Activated CD4-positive, alpha-beta memory T cell treated with anti-CD3 and anti-CD28 coated beads for 36 hours (primary cell): ENCODE measurements at regions not wholly inside any gene's neighbourhood (a gene's known extent, or its start where the extent isn't known, plus 50 kb on each side); places are given as distances from the start of the nearest gene placed in this dataset.

Experiments used
- CTCF ChIA-PET: fragments of 350-600 bp; sonication (Branson Sonifier 250); formaldehyde crosslinking; loops from one replicate; lab custom pipeline; 2021; ENCODE audit warnings: antibody characterized with exemption, inconsistent platforms; lab: Charles Lee
- POLR2A ChIA-PET: fragments of 350-600 bp; sonication (Branson Sonifier 250); formaldehyde crosslinking; loops from one replicate; lab custom pipeline; 2021; ENCODE audit warnings: antibody characterized with exemption; lab: Charles Lee
- DNase-seq: peaks from one replicate; pipeline ENCODE4 v3.0.0-alpha.2; 2020
- H3K27ac Mint-ChIP-seq: one replicate; pipeline ENCODE4 v1.8.0; 2021; ENCODE audit warnings: mixed read lengths
- H3K27me3 Mint-ChIP-seq: one replicate; pipeline ENCODE4 v1.8.0; 2021; ENCODE audit warnings: mixed read lengths
- H3K36me3 Mint-ChIP-seq: one replicate; pipeline ENCODE4 v1.8.0; 2021; ENCODE audit warnings: mixed read lengths
- H3K4me1 Mint-ChIP-seq: one replicate; pipeline ENCODE4 v1.8.0; 2021; ENCODE audit warnings: low read depth, mixed read lengths
- H3K4me3 Mint-ChIP-seq: one replicate; pipeline ENCODE4 v1.8.0; 2021; ENCODE audit warnings: mild to moderate bottlenecking, mixed read lengths
- H3K9me3 Mint-ChIP-seq: one replicate; pipeline ENCODE4 v1.8.0; 2021; ENCODE audit warnings: mixed read lengths
- intact Hi-C: fragments of 100-400 bp; cut with micrococcal nuclease; formaldehyde crosslinking; loops from one replicate; pipeline ENCODE4 v1.15.1; 2023

DNA sequence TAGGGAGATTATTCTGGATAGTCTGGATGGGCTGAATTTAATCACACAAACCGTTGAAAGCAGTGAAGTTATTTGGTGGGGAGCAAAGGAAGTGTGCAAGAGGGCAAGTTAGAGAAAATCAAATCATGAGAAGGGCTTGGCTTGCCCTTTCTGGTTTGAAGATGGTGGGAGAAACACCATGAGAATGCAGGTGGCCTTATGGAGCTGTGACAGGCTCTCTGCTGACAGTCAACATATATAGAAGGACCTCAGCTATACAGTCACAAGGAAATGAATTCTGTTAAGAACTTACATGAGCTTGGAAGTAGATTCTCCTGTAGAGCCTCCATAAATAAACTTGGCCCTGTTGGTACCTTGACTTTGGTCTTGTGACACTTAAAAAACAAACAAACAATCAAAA lies 72.3 kb downstream of the GMNC start:
- intact Hi-C loops, result no loop called here
- H3K9me3 Mint-ChIP-seq, result no peaks in the 10 kb centered on the region
- no peak for DNase-seq
- no peaks in the 10 kb centered on the region for H3K36me3 Mint-ChIP-seq
- ChIA-PET POLR2A (no interaction called here), CTCF (no interaction called here)
- no peak overlapping the region for H3K4me3 Mint-ChIP-seq
- no peaks in the 10 kb centered on the region for H3K4me1 Mint-ChIP-seq
- H3K27ac Mint-ChIP-seq, result no peak overlapping the region
- H3K27me3 Mint-ChIP-seq, result no peaks in the 10 kb centered on the region

DNA sequence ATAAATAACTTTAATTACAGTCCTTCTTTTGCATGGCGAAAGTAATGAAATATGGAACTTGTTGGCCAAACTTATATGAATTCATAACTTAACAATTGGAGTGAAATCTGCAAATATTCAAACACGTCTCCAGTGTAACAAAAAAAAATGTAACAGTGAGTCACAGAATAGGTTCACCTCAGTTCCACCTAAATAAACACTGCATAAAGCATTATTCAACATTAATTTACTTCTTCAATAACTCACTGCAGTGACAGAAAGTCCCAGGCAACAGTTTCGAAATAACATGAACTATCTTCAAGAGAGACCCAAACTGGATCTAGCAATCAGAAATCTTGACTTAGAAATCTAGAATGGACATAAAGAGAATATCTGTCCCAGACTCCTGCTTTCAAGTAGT lies 75.6 kb downstream of the GMNC start:
- Mint-ChIP-seq H3K36me3 (no peaks in the 10 kb centered on the region), H3K9me3 (no peaks in the 10 kb centered on the region), H3K4me1 (no peaks in the 10 kb centered on the region), H3K4me3 (no peak overlapping the region), H3K27me3 (no peaks in the 10 kb centered on the region), H3K27ac (no peak overlapping the region)
- POLR2A ChIA-PET, result no interaction called here
- DNase-seq, result no peak
- CTCF ChIA-PET, result no interaction called here
- intact Hi-C loops, result no loop called here

- Mint-ChIP-seq H3K9me3 (no peaks in the 10 kb centered on the region), H3K4me3 (no peak overlapping the region), H3K27me3 (no peaks in the 10 kb centered on the region), H3K36me3 (no peaks in the 10 kb centered on the region), H3K4me1 (no peaks in the 10 kb centered on the region), H3K27ac (no peak overlapping the region)
- ChIA-PET POLR2A (no interaction called here), CTCF (no interaction called here)
- no peak for DNase-seq
- intact Hi-C loops, result no loop called here
Measured at GRCh38 chr3:190785047-190785446, 77.4 kb downstream of the GMNC start.

GRCh38 chr3:190780524-190780923 lies 82.0 kb downstream of the GMNC start:
- CTCF ChIA-PET, result no interaction called here
- no peak overlapping the region for H3K27ac Mint-ChIP-seq
- no peaks in the 10 kb centered on the region for H3K27me3 Mint-ChIP-seq
- intact Hi-C loops, result no loop called here
- DNase-seq, result no peak
- POLR2A ChIA-PET, result no interaction called here
- no peak overlapping the region for H3K4me3 Mint-ChIP-seq
- no peaks in the 10 kb centered on the region for H3K36me3 Mint-ChIP-seq
- no peaks in the 10 kb centered on the region for H3K9me3 Mint-ChIP-seq
- H3K4me1 Mint-ChIP-seq, result no peaks in the 10 kb centered on the region

DNA sequence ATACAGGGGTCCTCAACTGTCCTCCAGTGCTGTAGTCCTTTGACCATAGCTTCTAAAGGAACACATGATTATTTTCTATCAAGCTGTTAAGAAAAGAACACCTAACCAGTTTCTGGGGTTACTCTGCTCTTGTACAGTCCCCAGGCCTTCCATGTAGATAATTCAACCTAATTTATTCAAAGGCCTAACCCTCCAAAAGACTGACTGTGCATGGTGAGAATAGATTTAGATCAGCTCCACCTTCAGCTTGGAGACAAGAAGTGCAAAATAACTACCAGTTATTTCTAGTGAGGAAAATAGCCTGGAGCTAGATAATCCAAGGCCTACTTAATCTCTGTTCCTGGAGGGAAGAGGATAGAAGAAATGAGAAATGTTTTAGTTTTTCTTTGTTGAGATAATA lies 87.9 kb downstream of the GMNC start:
- POLR2A ChIA-PET, result no interaction called here
- peaks cover 13% of the 10 kb centered on the region for H3K9me3 Mint-ChIP-seq
- no peaks in the 10 kb centered on the region for H3K4me1 Mint-ChIP-seq

DNA sequence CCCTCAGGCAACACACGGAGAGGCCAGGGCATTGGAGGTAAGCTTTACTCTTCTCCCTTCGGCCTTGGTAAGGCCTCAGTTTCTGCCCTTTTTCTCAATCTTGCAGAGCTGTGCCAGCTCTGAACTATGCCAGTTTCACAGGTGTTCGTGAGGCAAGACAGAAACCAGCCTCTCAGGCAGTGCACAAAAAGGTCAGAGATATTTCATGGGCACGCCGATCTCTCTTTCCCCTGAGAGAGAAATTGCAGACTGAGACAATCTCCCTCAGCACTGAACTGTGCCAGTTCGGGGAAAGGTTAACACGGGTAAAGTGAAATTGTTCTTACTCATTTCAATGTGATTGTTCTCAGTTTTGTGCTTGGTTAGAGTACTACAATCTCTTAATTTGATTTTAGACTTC lies 88.5 kb downstream of the GMNC start:
- Mint-ChIP-seq H3K9me3 (peaks cover 13% of the 10 kb centered on the region), H3K27me3 (no peaks in the 10 kb centered on the region), H3K4me3 (no peak overlapping the region), H3K27ac (no peak overlapping the region), H3K4me1 (no peaks in the 10 kb centered on the region), H3K36me3 (no peaks in the 10 kb centered on the region)
- CTCF ChIA-PET, result no interaction called here
- POLR2A ChIA-PET, result no interaction called here
- no peak for DNase-seq
- intact Hi-C loops, result no loop called here

More for the DNA sequence above, 87.9 kb downstream of the GMNC start:
- Mint-ChIP-seq H3K27me3 (no peaks in the 10 kb centered on the region), H3K27ac (no peak overlapping the region), H3K36me3 (no peaks in the 10 kb centered on the region), H3K4me3 (no peak overlapping the region)
- DNase-seq, result no peak
- CTCF ChIA-PET, result interaction anchor here (0.6 to 1.5 kb wide), 2 partner anchors 108 to 1085 kb away, joined by 3 to 4 read pairs; no protein-coding TSS in a partner anchor
- intact Hi-C loops, result no loop called here

- CTCF ChIA-PET, result no interaction called here
Measured at GRCh38 chr3:190772831-190773230, 89.7 kb downstream of the GMNC start.

DNA sequence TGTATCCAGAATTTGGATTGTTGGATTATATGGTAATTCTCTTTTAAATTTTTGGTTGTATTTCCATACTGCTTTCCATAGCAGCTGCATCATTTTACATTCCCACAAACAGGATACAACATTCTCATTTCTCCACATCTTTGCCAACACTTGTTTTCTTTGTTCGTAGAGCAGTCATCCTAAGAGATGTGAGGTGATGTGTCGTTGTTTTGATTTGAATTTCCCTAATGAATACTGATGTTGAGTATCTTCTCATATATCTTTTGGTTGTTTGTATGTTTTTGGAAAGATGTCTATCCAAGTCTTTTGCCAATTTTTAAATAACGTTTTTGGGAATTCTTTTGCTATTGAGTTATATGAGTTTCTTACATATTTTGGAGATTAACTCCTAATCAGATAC lies 93.6 kb downstream of the GMNC start:
- no peaks in the 10 kb centered on the region for H3K27me3 Mint-ChIP-seq
- H3K27ac Mint-ChIP-seq, result no peak overlapping the region
- ChIA-PET POLR2A (no interaction called here), CTCF (no interaction called here)
- peaks cover 9% of the 10 kb centered on the region for H3K9me3 Mint-ChIP-seq
- intact Hi-C loops, result no loop called here
- no peak for DNase-seq
- no peak overlapping the region for H3K4me3 Mint-ChIP-seq
- H3K36me3 Mint-ChIP-seq, result no peaks in the 10 kb centered on the region
- H3K4me1 Mint-ChIP-seq, result no peaks in the 10 kb centered on the region

More at GRCh38 chr3:190772831-190773230, 89.7 kb downstream of the GMNC start:
- Mint-ChIP-seq H3K4me3 (no peak overlapping the region), H3K9me3 (peaks cover 13% of the 10 kb centered on the region), H3K4me1 (no peaks in the 10 kb centered on the region), H3K27me3 (no peaks in the 10 kb centered on the region), H3K36me3 (no peaks in the 10 kb centered on the region), H3K27ac (no peak overlapping the region)
- POLR2A ChIA-PET, result no interaction called here
- no peak for DNase-seq
- intact Hi-C loops, result no loop called here

GRCh38 chr3:190767851-190768250 lies 94.6 kb downstream of the GMNC start:
- intact Hi-C loops, result no loop called here
- Mint-ChIP-seq H3K4me3 (no peak overlapping the region), H3K9me3 (peaks cover 3% of the 10 kb centered on the region), H3K27me3 (no peaks in the 10 kb centered on the region), H3K27ac (no peak overlapping the region), H3K4me1 (no peaks in the 10 kb centered on the region), H3K36me3 (no peaks in the 10 kb centered on the region)
- CTCF ChIA-PET, result no interaction called here
- DNase-seq, result no peak
- POLR2A ChIA-PET, result no interaction called here

DNA sequence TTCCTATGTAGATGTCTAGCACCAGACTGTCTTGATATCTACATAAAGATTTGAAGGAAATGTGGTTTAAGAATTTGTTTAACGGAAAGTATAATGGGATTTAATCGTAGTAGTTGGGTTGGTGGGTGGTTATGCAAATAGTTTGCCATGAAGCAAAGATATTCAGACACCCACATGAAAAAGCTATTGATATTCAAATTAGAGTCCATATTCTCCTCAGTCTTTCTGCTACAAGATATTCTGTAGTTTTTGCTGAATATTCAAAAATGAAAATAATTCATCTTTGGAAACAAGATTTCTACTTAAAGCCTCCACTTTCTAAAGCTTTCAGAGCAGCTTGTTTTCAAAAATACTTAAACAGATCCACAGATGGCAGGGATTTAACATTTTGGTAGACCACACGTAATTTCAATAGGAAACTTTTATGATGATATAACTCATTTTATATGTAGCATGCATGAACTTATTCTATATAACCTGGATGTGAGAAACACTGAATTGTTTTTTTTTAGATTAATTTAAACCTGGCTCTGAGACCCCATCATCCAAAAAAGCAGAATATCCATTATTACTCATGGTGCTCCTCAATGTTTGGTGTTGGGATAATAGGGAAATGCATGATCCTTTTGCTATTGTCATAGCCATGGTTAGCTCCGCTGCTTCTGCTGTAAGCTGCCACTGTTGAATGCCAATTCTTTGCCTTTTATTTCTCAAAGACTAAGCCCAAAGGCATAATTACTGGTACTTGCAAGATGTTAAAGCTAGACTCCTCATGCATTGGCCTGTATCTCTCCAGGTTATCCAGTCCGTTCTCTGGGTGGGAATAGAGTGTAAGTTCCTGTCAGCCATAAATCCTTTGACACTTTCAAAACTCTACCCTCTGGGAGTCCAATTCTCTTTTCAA lies 98.0 kb downstream of the GMNC start:
- Mint-ChIP-seq H3K4me3 (no peak overlapping the region), H3K27ac (no peak overlapping the region), H3K4me1 (no peaks in the 10 kb centered on the region), H3K9me3 (no peaks in the 10 kb centered on the region), H3K27me3 (peaks cover 3% of the 10 kb centered on the region), H3K36me3 (no peaks in the 10 kb centered on the region)
- no peak for DNase-seq
- ChIA-PET CTCF (no interaction called here), POLR2A (no interaction called here)
- intact Hi-C loops, result no loop called here

- peaks cover 1% of the 10 kb centered on the region for H3K9me3 Mint-ChIP-seq
- intact Hi-C loops, result no loop called here
- ChIA-PET CTCF (interaction anchor here (0.6 kb wide), 1 partner anchor 525 kb away, joined by 4 read pairs; no protein-coding TSS in a partner anchor), POLR2A (no interaction called here)
- no peak for DNase-seq
- no peaks in the 10 kb centered on the region for H3K4me1 Mint-ChIP-seq
- no peaks in the 10 kb centered on the region for H3K36me3 Mint-ChIP-seq
- H3K27me3 Mint-ChIP-seq, result peaks cover 3% of the 10 kb centered on the region
- H3K27ac Mint-ChIP-seq, result no peak overlapping the region
- no peak overlapping the region for H3K4me3 Mint-ChIP-seq
Measured at GRCh38 chr3:190762801-190763200, 99.7 kb downstream of the GMNC start.

DNA sequence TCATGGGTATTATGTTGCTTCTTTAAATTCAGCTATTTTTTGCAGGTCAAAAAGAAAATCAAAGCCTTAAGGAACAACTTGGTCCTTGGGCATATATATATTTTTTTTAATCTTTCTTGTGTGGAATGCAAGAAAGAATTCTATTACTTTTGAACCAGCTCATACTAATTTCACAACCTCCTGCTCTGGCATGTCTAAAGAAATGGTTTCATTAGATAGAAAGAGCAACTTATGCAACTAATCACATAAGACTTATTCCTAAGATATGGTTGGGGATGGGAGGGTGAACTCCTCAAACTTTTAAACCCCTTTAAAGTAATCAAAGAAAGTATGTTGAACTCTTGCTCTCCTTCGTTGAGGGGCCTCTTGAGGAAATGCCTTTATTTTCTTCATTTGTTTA lies 114.9 kb downstream of the GMNC start:
- Mint-ChIP-seq H3K27me3 (no peaks in the 10 kb centered on the region), H3K4me1 (no peaks in the 10 kb centered on the region), H3K27ac (no peak overlapping the region), H3K4me3 (no peak overlapping the region), H3K9me3 (no peaks in the 10 kb centered on the region), H3K36me3 (no peaks in the 10 kb centered on the region)
- intact Hi-C loops, result no loop called here
- CTCF ChIA-PET, result no interaction called here
- no peak for DNase-seq
- POLR2A ChIA-PET, result no interaction called here

GRCh38 chr3:190746986-190747385 lies 115.5 kb downstream of the GMNC start:
- Mint-ChIP-seq H3K27me3 (no peaks in the 10 kb centered on the region), H3K4me3 (no peak overlapping the region), H3K27ac (no peak overlapping the region), H3K4me1 (no peaks in the 10 kb centered on the region), H3K9me3 (no peaks in the 10 kb centered on the region), H3K36me3 (no peaks in the 10 kb centered on the region)
- no peak for DNase-seq
- intact Hi-C loops, result no loop called here
- ChIA-PET CTCF (no interaction called here), POLR2A (no interaction called here)
